KMS-11 (cell line): ENCODE measurements at regions not wholly inside any gene's neighbourhood (a gene's known extent, or its start where the extent isn't known, plus 50 kb on each side); places are given as distances from the start of the nearest gene placed in this dataset.
"Not testable (repeated sequence)": the region's sequence is repeated elsewhere in the genome, so short reads cannot be mapped to it uniquely, and the experiment has no call there.

Source experiments
- H2AFZ ChIP-seq: fragments of 200-600 bp; sonication (generic); 2 replicates; pipeline ENCODE4 v1.6.1; 2016; ENCODE audit warnings: antibody characterized with exemption, mixed run types, low read depth
- H3K27ac ChIP-seq: fragments of 200-600 bp; sonication (generic); 2 replicates; pipeline ENCODE4 v1.6.1; 2016; ENCODE audit warnings: mild to moderate bottlenecking, mixed run types
- H3K27me3 ChIP-seq: fragments of 200-600 bp; sonication (generic); 2 replicates; pipeline ENCODE4 v1.6.1; 2017; ENCODE audit warnings: mild to moderate bottlenecking, low read depth, mixed run types, moderate library complexity; ENCODE audit not compliant: insufficient read depth
- H3K36me3 ChIP-seq: fragments of 200-600 bp; sonication (generic); 2 replicates; pipeline ENCODE4 v1.6.1; 2017; ENCODE audit warnings: mild to moderate bottlenecking, mixed run types; ENCODE audit not compliant: insufficient read depth
- H3K4me1 ChIP-seq: fragments of 200-600 bp; sonication (generic); 2 replicates; pipeline ENCODE4 v1.6.1; 2016; ENCODE audit warnings: mild to moderate bottlenecking, low read depth, mixed run types; ENCODE audit not compliant: poor library complexity, severe bottlenecking
- H3K4me2 ChIP-seq: fragments of 200-600 bp; sonication (generic); 2 replicates; pipeline ENCODE4 v1.7.0; 2016; ENCODE audit warnings: mild to moderate bottlenecking, mixed run types
- H3K4me3 ChIP-seq: fragments of 200-600 bp; sonication (generic); IDR thresholded peaks from 2 replicates; pipeline ENCODE4 v1.6.1; 2017; ENCODE audit warnings: low read depth, low read length, mixed read lengths; ENCODE audit not compliant: insufficient read depth
- H3K79me2 ChIP-seq: fragments of 200-600 bp; sonication (generic); 2 replicates; pipeline ENCODE4 v1.6.1; 2016; ENCODE audit warnings: low read depth, mixed run types; ENCODE audit not compliant: insufficient read depth
- H3K9ac ChIP-seq: fragments of 200-600 bp; sonication (generic); 2 replicates; pipeline ENCODE4 v1.6.1; 2016; ENCODE audit warnings: mild to moderate bottlenecking, mixed run types
- H4K20me1 ChIP-seq: fragments of 200-600 bp; sonication (generic); 2 replicates; pipeline ENCODE4 v1.6.1; 2016; ENCODE audit warnings: mild to moderate bottlenecking, mixed run types; ENCODE audit not compliant: insufficient read depth
- CTCF ChIP-seq: fragments of 200-600 bp; sonication (generic); conservative IDR thresholded peaks from 2 replicates; pipeline ENCODE4 v1.6.1; 2017; ENCODE audit warnings: low read depth, mild to moderate bottlenecking, antibody characterized with exemption, low read length, moderate library complexity, mixed read lengths

GRCh38 chr2:33704406-33704855, 105.3 kb upstream of the FAM98A start:
- Histone ChIP-seq H3K4me1 (no peaks in the 10 kb centered on the region), H3K27ac (no peak overlapping the region), H3K4me2 (no peak overlapping the region)

GRCh38 chr2:33696234-33696633, 97.1 kb upstream of the FAM98A start:
- H4K20me1 ChIP-seq, result no peaks in the 10 kb centered on the region
- H3K9ac ChIP-seq, result no peak overlapping the region

More at GRCh38 chr2:33704406-33704855, 105.3 kb upstream of the FAM98A start:
- no peak overlapping the region for H3K4me3 ChIP-seq
- no peak overlapping the region for H2AFZ ChIP-seq
- no peak for TF ChIP-seq CTCF
- no peaks in the 10 kb centered on the region for H3K79me2 ChIP-seq
- no peaks in the 10 kb centered on the region for H3K36me3 ChIP-seq
- no peaks in the 10 kb centered on the region for H3K27me3 ChIP-seq
- no peaks in the 10 kb centered on the region for H4K20me1 ChIP-seq
- H3K9ac ChIP-seq, result no peak overlapping the region

GRCh38 chr2:33694904-33695303, 95.8 kb upstream of the FAM98A start:
- TF ChIP-seq CTCF, result no peak
- H3K4me3 ChIP-seq, result no peak overlapping the region
- no peak overlapping the region for H3K9ac ChIP-seq
- H2AFZ ChIP-seq, result no peak overlapping the region
- no peak overlapping the region for H3K4me2 ChIP-seq
- H4K20me1 ChIP-seq, result no peaks in the 10 kb centered on the region
- no peaks in the 10 kb centered on the region for H3K27me3 ChIP-seq
- no peaks in the 10 kb centered on the region for H3K79me2 ChIP-seq
- H3K36me3 ChIP-seq, result no peaks in the 10 kb centered on the region
- no peaks in the 10 kb centered on the region for H3K4me1 ChIP-seq
- H3K27ac ChIP-seq, result no peak overlapping the region

More at GRCh38 chr2:33696234-33696633, 97.1 kb upstream of the FAM98A start:
- H3K36me3 ChIP-seq, result no peaks in the 10 kb centered on the region
- H3K79me2 ChIP-seq, result no peaks in the 10 kb centered on the region
- no peaks in the 10 kb centered on the region for H3K4me1 ChIP-seq
- H3K27me3 ChIP-seq, result no peaks in the 10 kb centered on the region
- TF ChIP-seq CTCF, result no peak
- no peak overlapping the region for H2AFZ ChIP-seq
- H3K4me3 ChIP-seq, result no peak overlapping the region
- no peak overlapping the region for H3K4me2 ChIP-seq
- no peak overlapping the region for H3K27ac ChIP-seq

- H3K36me3 ChIP-seq, H3K4me2 ChIP-seq, H4K20me1 ChIP-seq, H3K4me3 ChIP-seq, H3K9ac ChIP-seq, H3K27me3 ChIP-seq, H3K27ac ChIP-seq, H3K79me2 ChIP-seq, H3K4me1 ChIP-seq, H2AFZ ChIP-seq: not testable (repeated sequence)
Measured at GRCh38 chr2:33690686-33691085, 91.6 kb upstream of the FAM98A start.

GRCh38 chr2:33681364-33681757, 82.3 kb upstream of the FAM98A start:
- Histone ChIP-seq H3K4me3 (no peak overlapping the region), H3K4me1 (no peaks in the 10 kb centered on the region), H3K36me3 (no peaks in the 10 kb centered on the region), H3K27ac (no peak overlapping the region), H4K20me1 (no peaks in the 10 kb centered on the region), H2AFZ (no peak overlapping the region), H3K79me2 (no peaks in the 10 kb centered on the region), H3K27me3 (no peaks in the 10 kb centered on the region), H3K4me2 (no peak overlapping the region), H3K9ac (no peak overlapping the region)
- no peak for TF ChIP-seq CTCF
